ENCODE measurements at regions not wholly inside any gene's neighbourhood (a gene's known extent, or its start where the extent isn't known, plus 50 kb on each side); places are given as distances from the start of the nearest gene placed in this dataset.

DNA sequence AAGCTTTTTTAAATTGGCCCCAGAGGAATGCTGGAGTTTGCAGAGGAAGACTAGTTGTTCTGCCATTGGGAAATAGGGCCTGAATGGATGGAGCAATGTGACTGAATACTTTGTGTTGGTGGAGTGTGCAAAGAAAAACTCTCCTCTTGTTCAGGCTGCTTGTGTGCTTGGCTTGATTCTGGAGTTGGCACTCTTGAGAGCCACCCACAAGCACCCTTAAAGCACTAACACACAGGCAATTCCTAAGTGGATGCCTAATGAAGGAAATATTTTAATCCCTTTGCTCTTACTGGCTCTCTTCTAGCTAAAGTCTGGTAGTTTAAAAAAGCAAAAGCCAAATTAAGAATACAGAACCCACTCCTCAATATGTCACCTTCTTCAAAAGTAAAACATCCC, 304.4 kb upstream of the C2CD4B start:
- no peak for DNase-seq (ENCODE audit: low read depth in 2 of 2)

DNA sequence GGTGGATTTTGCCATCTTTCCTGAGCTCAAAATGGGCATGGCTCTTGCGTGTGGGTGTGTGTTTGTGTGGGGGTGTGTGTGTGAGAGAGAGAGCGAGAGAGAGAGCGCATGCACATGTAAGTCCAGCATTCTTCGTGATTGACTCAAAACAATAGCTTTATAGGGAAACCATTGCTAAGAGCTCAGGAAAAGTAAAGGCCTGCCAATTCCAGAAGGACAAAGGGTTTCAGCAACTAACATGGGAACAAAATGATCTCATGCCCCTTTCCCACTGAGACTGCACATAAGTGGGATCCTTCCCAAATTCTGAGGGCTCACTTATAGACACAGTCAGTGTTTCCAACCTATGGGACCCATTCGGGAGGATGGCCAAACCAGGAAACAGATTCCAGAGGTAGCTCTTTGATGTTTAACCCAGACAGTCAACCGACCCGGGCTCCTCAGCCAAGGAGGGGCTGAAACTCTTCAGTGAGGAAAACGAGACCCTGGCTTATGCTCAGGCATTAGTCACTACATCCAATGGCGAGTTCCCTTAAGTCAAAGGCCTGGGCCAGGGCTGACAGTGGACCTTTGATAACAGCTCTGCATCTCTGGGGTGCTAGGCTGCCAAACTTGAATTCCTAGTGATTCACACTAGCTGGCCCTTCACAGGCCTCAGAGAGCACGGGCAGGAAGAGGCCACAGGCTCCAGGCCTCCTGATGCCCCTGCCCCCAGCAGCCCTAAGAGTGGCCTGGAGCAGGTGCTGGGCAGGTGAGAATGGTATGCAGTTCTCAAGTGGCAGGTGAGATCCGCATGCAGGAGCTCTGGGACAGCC, 305.0 kb upstream of the C2CD4B start:
- DNase-seq (ENCODE audit: low read depth in 2 of 2), result no peak

DNA sequence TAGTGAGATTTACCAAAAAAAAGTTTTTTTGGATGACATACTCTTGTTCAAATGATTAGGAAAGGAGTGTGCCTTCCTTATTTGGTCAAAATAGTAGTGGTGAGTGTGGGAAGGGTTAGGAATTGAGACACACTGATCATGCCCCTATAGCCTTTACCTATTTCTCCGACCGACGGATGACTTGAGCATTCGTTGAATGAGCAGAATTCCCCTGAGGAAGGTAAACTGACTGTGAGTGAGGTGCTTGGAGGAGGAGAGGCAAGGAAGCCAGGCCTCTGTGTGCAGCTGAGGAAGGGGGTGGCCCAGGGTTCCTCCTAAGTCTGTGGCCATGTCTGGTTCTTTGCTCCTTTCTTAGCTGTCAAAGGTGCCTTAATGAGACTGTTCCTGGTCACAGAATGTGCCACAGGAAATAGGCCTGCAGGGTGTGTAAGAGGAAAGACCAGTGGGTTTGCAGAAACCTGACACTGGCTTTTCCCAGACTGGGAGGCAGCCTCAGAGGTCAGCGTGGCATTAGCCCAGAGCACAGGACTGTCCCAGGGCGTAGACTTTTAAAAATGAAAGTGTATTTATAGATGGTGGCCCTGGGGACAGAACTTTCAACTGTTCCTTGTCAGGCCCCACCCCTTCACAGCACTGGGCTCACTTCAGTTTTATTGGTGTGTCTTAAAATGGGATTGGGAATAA, 307.7 kb upstream of the C2CD4B start:
- no peak for DNase-seq (ENCODE audit: low read depth in 2 of 2)

DNA sequence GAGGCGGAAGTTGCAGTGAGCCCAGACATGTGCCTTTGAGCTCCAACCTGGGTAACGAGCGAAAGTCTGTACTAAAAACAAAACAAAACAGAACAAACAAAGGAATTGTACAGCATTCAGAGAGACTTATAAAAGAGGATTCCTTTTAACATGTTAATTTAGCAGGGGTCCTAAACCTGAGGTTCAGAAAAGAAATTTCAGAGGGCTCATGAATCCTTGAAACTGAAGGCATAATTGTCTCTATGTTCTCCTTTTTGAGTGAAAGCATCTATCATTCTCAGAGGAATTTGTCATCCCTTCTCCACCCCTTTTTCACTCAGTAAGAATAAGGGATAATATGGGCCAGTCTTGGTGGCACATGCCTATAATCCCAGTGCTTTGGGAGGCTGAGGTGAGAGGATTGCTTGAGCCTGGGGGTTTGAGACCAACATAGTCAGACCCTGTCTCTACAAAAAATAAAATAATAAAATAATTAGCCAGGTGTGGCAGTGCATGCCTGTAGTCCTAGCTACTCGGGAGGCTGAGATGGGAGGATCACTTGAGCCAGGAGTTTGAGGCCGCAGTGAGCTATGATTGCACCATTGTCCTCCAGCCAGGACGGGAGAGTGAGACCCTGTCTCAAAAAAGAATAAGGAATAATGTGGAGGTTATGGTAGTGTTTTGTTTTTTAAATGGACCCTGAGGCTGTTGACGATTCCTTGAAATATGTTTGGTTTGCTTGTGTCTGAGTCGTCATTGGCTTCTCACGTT, 309.1 kb upstream of the C2CD4B start:
- DNase-seq (ENCODE audit: low read depth in 2 of 2), result no peak

DNA sequence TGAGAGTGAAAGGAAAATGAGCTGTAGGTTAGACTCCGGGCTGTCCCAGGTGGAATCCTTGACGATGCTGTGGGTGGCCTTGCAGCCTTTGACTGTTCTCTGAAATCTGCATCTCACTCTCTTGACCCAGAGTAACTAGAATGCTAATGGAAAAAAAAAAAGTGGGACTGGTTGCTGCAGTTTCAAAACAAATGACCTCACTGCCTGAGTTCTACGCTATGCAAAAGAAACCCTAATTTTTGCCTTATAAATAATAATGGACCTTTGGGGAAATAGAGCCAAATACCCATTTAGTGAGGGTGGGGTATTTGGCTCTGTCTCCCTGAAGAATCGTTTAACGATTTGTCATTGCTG, 309.7 kb upstream of the C2CD4B start:
- DNase-seq (ENCODE audit: low read depth in 2 of 2), result no peak

DNA sequence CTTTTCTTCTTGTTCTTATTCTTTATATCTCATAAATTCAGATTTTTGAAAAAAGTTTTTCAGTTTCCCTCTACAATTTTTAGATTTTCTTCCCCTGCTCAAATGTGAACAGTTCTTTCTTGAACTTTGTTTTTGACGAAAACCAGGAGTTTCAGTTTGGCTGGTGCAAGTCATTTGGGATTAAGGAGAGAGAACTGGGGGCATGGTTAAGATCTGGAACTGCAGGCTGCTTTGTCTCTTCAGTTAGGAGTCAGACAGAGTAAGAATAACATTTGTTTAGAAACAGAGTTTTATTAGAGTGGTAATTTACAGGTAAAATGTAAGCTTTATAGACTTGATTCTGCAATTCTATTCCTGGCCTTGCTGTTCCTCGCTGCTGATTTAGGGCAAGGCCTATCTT, 310.5 kb upstream of the C2CD4B start:
- DNase-seq (ENCODE audit: low read depth in 2 of 2), result no peak

DNA sequence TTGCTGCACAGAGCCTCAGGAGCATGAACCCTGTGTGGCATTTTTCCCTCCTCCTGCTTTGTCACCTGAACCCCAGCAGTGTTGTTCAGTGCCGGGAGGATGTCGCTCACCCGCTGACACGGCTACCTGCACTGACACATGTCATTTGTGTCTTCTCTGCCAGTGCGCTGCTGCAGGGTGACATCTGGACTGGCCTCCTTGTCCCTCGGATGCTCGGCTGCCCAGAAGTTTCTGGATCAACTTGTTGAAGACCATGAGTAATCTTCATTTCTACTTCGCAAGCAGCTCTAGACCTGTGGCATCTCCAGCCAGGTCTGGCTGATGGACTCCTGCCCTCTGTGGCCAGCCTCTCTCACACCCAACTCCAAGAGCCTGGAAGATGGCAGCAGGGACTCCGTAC, 311.1 kb upstream of the C2CD4B start:
- no peak for DNase-seq (ENCODE audit: low read depth in 2 of 2)

DNA sequence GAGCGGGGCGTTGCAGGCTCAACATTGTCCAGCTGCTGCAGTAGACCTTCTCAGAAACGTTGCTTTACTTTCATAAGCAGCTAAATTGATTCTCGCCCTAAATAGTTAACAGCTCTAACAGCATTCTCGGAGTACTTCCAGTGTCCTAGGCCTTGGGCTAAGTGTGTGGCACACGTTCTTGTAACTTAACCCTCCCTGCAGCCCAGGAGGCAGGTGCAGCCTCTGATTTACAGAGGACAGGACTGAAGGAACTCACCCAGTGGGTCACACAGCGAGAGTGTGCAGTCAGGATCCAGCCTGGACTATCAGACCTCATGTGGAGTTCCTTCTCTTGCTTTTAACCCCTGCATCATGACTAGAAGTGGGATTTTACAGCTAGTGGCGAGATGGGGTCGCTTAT, 312.8 kb upstream of the C2CD4B start:
- DNase-seq (ENCODE audit: low read depth in 2 of 2), result no peak

DNA sequence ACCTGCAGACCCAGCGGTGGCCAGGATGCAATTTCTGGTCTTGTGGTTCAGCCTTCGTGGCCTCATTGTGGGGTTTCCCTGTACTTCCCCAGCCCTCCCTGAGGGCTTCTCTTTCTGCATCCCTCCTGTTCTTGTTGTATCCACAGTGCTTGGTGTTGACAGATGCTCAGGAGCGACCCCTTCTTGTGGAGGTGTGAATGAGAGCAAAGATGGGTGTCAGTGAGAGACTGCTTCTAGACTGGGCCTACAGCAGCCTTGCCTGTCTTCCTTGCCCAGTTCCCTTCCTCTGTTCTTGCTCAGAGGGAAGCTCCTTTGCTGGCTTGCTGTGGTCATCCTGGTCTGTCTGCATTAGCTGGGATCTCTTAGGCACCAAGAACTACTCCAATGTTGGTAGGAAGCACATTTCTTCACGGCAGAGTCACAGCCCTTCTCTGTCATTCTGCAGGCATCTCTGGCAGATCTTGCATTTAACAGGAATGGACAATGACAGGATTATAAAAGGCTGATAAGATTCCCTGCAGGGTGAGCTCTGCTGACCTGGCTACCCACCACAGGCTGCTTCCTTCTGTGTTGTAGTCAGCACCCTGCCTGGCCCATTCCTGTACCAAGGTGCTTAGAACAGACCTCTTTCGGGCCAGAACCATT, 317.8 kb upstream of the C2CD4B start:
- no peak for DNase-seq (ENCODE audit: low read depth in 2 of 2)

DNA sequence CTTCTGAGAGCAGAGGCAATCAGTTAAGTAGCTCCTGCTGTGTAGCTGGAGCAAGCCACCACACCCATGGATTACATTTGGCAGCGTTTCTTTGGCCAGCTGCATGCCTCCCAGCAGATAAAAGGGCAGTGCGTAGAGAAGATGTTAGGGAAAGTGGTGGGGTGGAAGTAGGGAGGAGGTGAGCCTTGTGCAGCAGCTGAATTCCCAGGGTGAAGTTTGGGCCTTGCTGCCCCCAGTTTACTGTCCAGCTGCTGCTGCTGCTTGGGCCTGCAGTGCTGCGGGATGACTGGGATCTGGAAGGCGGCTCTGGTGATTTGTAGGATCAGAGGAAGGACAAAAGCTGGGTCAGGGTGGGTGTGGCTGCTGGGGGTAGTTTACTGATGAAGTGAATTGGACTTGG, 318.7 kb upstream of the C2CD4B start:
- DNase-seq (ENCODE audit: low read depth in 2 of 2), result no peak

DNA sequence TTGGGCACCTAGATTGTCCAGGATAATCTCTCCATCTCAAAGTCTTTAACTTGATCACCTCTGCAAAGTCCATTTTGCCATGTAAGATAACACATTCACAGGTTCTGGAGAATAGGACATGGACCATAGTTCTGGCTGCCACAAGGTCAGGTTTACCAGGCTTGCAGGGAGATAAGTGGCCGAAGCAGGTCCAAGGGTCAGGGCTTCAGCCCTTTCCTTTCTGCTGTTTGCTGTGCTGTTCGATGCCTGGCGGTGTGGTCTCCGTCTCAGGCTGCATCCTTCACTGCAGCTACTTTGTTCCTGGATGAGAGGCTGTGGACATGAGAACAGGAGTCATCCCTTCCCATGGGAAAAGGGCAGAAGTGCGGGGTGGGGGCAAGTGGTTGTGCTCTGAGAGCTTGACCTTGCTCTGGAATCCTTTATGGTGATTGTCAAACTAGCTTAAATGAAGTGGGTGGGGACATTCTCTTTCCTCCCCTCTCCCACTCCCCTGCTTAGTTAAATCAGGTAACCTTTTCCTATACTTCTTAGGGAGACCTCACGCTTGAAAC, 320.2 kb upstream of the C2CD4B start:
- no peak for DNase-seq (ENCODE audit: low read depth in 2 of 2)

DNA sequence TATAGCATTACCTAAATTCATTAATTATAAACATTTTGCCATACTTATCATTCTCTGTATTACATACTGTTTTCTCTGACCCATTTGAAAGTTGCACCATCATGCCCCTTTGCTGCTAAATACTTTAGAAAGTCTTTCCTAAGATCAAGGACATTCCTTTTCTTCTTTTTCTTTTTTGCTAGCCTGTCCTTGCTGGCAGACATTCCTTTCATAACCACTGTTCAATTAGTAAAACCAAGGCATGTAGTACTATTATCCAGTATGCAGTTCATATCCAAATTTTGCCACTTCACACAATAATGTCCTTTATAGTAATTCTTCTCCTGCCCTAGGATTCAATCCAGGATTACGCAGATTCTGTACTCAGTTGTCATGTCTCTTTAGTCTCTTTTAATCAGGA, 321.0 kb upstream of the C2CD4B start:
- no peak for DNase-seq (ENCODE audit: low read depth in 2 of 2)

DNA sequence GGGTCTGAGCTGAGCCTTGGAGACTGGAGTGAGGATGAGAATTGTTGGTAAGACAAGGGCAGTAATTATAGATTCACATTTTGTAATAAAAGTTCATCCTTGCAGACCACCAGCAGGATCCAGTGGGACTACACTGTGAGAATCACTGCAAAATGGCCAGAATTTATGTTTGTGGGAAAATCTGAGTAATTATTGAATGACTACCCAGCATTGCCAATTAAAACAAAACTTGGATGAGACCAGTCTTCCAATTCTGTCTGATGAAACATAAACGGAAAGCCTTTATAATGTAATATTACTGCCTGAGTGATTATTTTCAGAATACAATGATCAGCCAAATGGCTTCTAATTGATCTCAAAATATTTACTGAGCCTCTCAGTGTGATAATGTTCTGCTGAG, 323.3 kb upstream of the C2CD4B start:
- no peak for DNase-seq (ENCODE audit: low read depth in 2 of 2)

DNA sequence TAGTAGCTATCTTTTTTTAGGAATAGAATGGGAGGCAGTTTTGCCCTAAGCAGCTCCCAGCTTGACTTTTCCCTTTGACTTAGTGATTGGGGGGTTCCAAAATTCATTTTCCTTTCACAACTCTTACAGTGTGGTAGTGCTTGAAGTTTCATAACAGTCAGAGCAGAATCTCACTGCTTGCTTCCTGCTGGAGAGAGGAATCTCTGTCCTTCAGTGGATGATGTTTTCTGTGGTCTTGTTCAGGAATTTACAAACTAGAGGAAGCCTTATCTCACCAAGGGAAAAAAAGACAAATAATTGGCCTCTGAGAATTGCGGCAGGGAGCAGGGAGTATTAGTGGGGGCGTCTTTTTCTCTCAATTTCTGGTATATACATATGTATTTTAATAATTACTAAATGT, 326.6 kb upstream of the C2CD4B start:
- DNase-seq (ENCODE audit: low read depth in 2 of 2), result no peak

DNA sequence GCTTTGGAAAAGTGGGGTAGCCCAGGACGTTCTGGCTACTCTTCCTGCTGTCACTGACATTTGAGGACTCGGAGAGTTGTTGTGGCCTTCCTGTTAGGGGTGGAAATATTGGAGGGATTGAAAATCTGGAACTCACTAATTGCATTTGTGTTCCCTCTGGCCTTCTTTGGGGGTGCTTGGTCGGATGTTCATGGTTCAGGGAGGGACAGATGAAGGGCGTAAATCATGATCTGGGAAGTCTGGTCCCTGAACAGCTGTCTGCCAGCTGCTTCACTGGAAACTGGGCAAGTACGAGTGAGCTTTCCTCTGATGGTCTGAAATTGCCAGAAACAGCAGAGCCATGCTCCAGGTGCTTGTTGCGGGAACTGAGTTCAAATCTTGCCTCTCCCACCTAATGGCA, 327.8 kb upstream of the C2CD4B start:
- DNase-seq (ENCODE audit: low read depth in 2 of 2), result no peak

DNA sequence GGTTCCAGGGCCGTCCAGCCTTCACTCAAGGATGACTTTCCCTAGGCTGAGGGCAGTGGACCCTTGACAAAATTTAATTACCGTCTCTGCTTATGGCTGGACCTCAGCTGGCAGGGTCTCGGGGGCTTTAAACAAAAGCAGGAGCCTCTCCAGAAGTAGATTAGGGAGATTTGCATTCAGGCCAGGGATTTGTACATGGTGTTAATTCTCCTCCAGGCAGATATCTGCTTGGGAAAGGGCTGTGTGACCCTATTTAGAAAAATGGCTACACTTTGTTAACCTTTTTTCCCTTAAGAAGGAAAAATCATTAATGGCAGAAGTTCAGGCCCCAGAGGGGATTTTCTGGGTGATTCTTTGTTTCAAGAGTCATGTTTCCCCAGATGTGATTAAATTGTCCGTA, 329.1 kb upstream of the C2CD4B start:
- no peak for DNase-seq (ENCODE audit: low read depth in 2 of 2)

DNA sequence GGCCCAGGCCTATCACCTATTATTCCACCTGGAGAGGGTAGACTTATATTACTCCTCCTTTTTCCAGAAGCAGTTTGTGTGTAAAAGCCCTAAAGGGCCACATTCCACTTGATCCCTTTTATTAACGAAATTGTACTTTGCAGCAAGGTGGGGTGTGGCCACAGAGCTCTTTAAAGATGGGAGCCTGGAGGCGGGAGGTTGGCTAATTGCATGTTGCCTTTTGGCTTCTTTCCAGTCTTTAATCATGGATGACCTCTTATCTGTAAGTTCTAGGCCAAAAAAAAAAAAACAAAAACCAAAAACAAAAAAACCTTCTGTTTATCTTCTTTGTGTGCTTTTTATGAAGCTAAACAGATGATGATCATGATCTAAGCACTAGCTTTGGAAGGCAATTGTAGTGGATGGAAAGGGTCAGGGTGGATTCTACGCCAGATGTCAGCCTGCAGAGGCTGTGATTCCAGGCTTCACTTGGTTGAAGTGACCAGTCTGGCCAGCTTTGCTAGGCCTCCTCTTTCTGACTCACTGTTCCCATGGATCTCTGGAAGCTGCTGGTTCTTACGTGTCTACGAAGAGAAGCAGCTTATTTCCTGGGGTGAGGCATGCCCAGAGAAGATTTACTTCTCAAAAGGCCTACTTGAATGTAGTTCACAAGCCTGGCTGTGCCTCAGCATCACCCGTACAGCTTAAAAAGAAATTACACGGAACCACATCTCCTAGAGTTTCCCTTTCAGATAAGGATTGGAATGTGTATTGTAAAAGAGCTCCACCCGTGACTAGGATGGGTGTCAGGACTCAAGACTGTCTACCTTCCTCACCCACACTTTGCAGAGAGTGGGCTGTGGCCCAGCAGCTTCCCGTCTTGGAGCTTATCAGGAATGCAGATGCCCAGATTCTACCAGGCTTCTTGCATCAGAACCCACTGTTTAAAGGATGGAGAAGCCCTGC, 330.9 kb upstream of the C2CD4B start:
- no peak for DNase-seq (ENCODE audit: low read depth in 2 of 2)

DNA sequence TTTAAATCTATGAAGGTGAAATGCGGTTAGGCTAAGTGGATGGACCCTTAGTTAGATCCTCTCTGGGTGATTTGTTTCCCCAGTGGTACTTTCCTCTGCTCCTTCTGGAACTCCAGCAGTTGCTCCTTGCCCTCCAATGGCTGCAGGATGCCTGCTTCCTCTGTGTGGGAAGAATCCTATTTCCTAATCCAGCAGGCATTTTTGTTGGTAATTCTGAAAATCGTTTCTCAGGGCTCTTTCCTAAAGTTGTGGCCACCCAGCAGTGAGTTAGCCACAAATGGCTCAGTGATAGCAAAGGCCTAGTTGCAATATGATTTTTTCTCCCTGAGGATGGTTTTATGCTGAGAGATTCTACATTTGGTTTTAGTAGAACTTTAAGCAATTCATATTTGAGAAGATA, 332.3 kb upstream of the C2CD4B start:
- no peak for DNase-seq (ENCODE audit: low read depth in 2 of 2)

DNA sequence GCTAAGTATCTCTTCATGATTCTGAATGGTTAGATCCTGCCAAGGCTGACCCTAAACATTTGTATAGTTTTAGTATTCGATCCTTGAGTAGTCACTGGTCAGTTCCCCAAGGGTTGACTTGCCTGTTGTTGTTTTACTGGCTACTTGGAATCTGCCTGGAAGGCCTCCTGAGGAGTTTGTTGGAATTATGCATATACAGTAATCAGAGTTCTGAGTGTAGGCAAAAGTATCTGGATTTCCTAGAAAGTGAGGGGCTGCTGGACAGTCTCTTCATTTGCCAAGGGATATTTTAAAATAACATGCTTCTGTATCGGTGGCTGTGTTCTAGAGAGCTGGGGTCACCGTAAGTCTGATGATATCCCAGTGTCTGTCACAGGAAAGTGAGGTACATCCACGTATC, 333.2 kb upstream of the C2CD4B start:
- no peak for DNase-seq (ENCODE audit: low read depth in 2 of 2)

DNA sequence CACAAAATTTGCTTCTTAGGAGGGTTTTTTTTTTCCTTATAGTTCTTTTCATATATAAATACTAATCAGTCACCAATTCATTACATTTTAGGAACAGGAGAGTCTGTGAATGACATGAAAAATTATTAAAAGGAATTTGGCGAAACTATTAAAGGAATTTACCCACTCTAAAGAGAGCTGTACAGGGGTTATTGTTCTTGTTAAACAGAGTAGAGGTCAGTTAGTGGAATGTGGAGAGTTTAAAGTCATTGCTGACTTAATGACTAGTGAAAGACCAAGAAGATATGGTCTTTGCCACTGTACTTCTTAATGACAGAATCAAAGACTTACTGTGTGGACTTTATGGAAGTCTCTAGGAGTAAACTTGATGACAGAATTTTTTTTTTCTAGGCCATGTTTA, 333.6 kb upstream of the C2CD4B start:
- DNase-seq (ENCODE audit: low read depth in 2 of 2), result no peak

DNA sequence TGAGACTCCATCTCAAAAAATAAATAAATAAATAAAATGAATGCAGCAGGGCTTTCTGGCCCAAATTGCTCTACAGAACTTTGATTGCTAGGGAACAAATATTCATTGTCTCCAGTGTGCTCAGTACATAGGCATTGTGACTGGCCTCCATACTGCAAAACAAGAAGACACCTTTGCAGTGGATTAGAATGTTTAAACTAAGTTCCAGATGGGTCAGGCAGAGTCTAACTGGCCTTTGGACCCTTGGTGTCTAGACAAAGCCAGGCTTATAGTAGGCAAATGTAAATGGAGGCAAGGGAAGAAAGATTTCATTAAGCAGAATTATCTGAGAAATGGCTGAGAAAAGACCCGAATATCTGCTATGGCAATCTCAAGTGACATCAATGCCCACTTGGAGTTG, 335.2 kb upstream of the C2CD4B start:
- no peak for DNase-seq (ENCODE audit: low read depth in 2 of 2)

All from stimulated activated CD8-positive, alpha-beta memory T cell treated with anti-CD3 and anti-CD28 coated beads, Interleukin-15, amount 100 ng/mL, for 4 hours (primary cell).